DND-41 (cell line): ENCODE measurements at regions not wholly inside any gene's neighbourhood (a gene's known extent, or its start where the extent isn't known, plus 50 kb on each side); places are given as distances from the start of the nearest gene placed in this dataset.

ENCODE experiments used
- CTCF ChIP-seq: IDR thresholded peaks from 2 replicates; pipeline ENCODE4 v1.5.1; 2012; ENCODE audit warnings: borderline replicate concordance, low read length, moderate library complexity, mild to moderate bottlenecking; ENCODE audit not compliant: poor library complexity, severe bottlenecking; ENCODE audit errors: extremely low read depth
- EZH2 ChIP-seq: IDR thresholded peaks from 3 replicates; pipeline ENCODE4 v1.6.1; 2012; ENCODE audit warnings: borderline replicate concordance, low read depth, mild to moderate bottlenecking, moderate library complexity, low read length, inconsistent platforms; ENCODE audit not compliant: severe bottlenecking

GRCh38 chr14:34044666-34045306, 93.9 kb upstream of the EGLN3 start:
- TF ChIP-seq CTCF (no peak), EZH2 (no peak)
